Caco-2 (cell line): ENCODE measurements at regions not wholly inside any gene's neighbourhood (a gene's known extent, or its start where the extent isn't known, plus 50 kb on each side); places are given as distances from the start of the nearest gene placed in this dataset.

Experiments
- BruUV-seq: library from RNA; stranded (reverse); fragments of 400-500 nt; replicated peaks from 2 replicates; lab custom pipeline; 2021; lab: Mats Ljungman, UMichigan
- CTCF ChIA-PET: fragments of 300-600 bp; sonication (Branson Sonifier 250); formaldehyde crosslinking; loops from one replicate; lab custom pipeline; 2022; ENCODE audit warnings: antibody characterized with exemption; lab: Charles Lee
- POLR2A ChIA-PET: fragments of 300-600 bp; sonication (Branson Sonifier 250); formaldehyde crosslinking; loops from one replicate; lab custom pipeline; 2022; ENCODE audit warnings: antibody characterized with exemption; lab: Charles Lee
- DNase-seq, 2 experiments: peaks; one replicate each; pipeline versions ENCODE4 v3.0.0 to v3.0.0-alpha.2; 2020 to 2022
- H3K27me3 ChIP-seq: replicated peaks from 2 replicates; pipeline ENCODE4 v1.6.0; 2011; ENCODE audit warnings: low read length; ENCODE audit not compliant: control insufficient read depth, insufficient read depth
- H3K36me3 ChIP-seq: 2 replicates; pipeline ENCODE4 v1.5.1; 2011; ENCODE audit warnings: low read length; ENCODE audit not compliant: control insufficient read depth, insufficient read depth
- H3K4me1 ChIP-seq: fragments of 250-450 bp; sonication (Bioruptor Pico); 2 replicates; pipeline ENCODE4 v1.5.1; 2020; ENCODE audit warnings: mild to moderate bottlenecking
- H3K4me3 ChIP-seq: 2 replicates; pipeline ENCODE4 v1.5.1; 2011; ENCODE audit warnings: low read depth, mild to moderate bottlenecking, control low read depth, low read length
- H3K9me3 ChIP-seq: fragments of 250-450 bp; sonication (Bioruptor Pico); 2 replicates; pipeline ENCODE4 v1.5.1; 2020; ENCODE audit warnings: mild to moderate bottlenecking, moderate library complexity
- H3K27ac Mint-ChIP-seq: one replicate; pipeline ENCODE4 v1.8.0; 2022; ENCODE audit warnings: mixed read lengths; ENCODE audit not compliant: unreplicated experiment
- H3K27me3 Mint-ChIP-seq: one replicate; pipeline ENCODE4 v1.8.0; 2022; ENCODE audit warnings: mixed read lengths; ENCODE audit not compliant: insufficient read depth, unreplicated experiment
- H3K36me3 Mint-ChIP-seq: one replicate; pipeline ENCODE4 v1.8.0; 2022; ENCODE audit warnings: mild to moderate bottlenecking, mixed read lengths; ENCODE audit not compliant: insufficient read depth, unreplicated experiment
- H3K4me1 Mint-ChIP-seq: one replicate; pipeline ENCODE4 v1.8.0; 2022; ENCODE audit warnings: low read depth, mixed read lengths; ENCODE audit not compliant: unreplicated experiment
- H3K4me3 Mint-ChIP-seq: one replicate; pipeline ENCODE4 v1.8.0; 2022; ENCODE audit warnings: mild to moderate bottlenecking, moderate library complexity, mixed read lengths; ENCODE audit not compliant: unreplicated experiment
- H3K9me3 Mint-ChIP-seq: one replicate; pipeline ENCODE4 v1.8.0; 2022; ENCODE audit warnings: mixed read lengths; ENCODE audit not compliant: unreplicated experiment
- CTCF ChIP-seq, 2 experiments: fragments of 200-600 bp in 1 of 2; IDR thresholded peaks; 1 replicate in 1 of 2; 2 replicates in 1 of 2; pipeline versions ENCODE4 v1.5.1 to v1.8.0; 2011 to 2022; ENCODE audit warnings: antibody characterized with exemption in 1 of 2, control low read depth in 1 of 2, inconsistent platforms in 1 of 2, low read depth in 1 of 2, low read length in 1 of 2, mild to moderate bottlenecking in 1 of 2, moderate library complexity in 1 of 2; ENCODE audit not compliant: insufficient read depth in 1 of 2, severe bottlenecking in 1 of 2, unreplicated experiment in 1 of 2
- intact Hi-C: fragments of 100-400 bp; cut with micrococcal nuclease; formaldehyde crosslinking; loops from one replicate; pipeline ENCODE4 v1.10.0; 2022; ENCODE audit not compliant: unreplicated experiment

- intact Hi-C loops: no loop called here
- H3K27me3 ChIP-seq: no peaks in the 10 kb centered on the region
- no peaks in the 10 kb centered on the region for H3K36me3 ChIP-seq
- BruUV-seq: no TSS peak
- no peak overlapping the region for H3K4me3 ChIP-seq
- ChIA-PET CTCF (interaction anchor here (0.6 kb wide), 1 partner anchor 44 kb away, joined by 3 read pairs; no protein-coding TSS in a partner anchor), POLR2A (no interaction called here)
- no peak overlapping the region for H3K27ac Mint-ChIP-seq
- H3K4me1 ChIP-seq: peaks cover 14% of the 10 kb centered on the region
- H3K9me3 ChIP-seq: no peaks in the 10 kb centered on the region
- H3K4me1 Mint-ChIP-seq: peaks cover 26% of the 10 kb centered on the region
- peaks cover 5% of the 10 kb centered on the region for H3K36me3 Mint-ChIP-seq
- no peak for DNase-seq
- H3K4me3 Mint-ChIP-seq: no peak overlapping the region
- no peaks in the 10 kb centered on the region for H3K27me3 Mint-ChIP-seq
- H3K9me3 Mint-ChIP-seq: peaks cover 11% of the 10 kb centered on the region
- no peak for TF ChIP-seq CTCF (IDR thresholded peaks at IDR 0.05; ENCODE audit: insufficient read depth in 1 of 2, low read depth in 1 of 2, low read length in 1 of 2, severe bottlenecking in 1 of 2, unreplicated experiment in 1 of 2)
Measured at GRCh38 chr5:117204926-117205869, 630.6 kb upstream of the SEMA6A start.

- Histone ChIP-seq H3K4me1 (peaks cover 14% of the 10 kb centered on the region), H3K27me3 (no peaks in the 10 kb centered on the region), H3K36me3 (no peaks in the 10 kb centered on the region), H3K9me3 (no peaks in the 10 kb centered on the region), H3K4me3 (no peak overlapping the region)
- no TSS peak for BruUV-seq
- CTCF ChIA-PET: no interaction called here
- Mint-ChIP-seq H3K36me3 (peaks cover 2% of the 10 kb centered on the region), H3K27ac (no peak overlapping the region), H3K4me1 (peaks cover 26% of the 10 kb centered on the region), H3K9me3 (peaks cover 5% of the 10 kb centered on the region), H3K27me3 (no peaks in the 10 kb centered on the region), H3K4me3 (no peak overlapping the region)
- POLR2A ChIA-PET: no interaction called here
- intact Hi-C loops: no loop called here
- DNase-seq: no peak
- TF ChIP-seq CTCF (IDR thresholded peaks at IDR 0.05; ENCODE audit: insufficient read depth in 1 of 2, low read depth in 1 of 2, low read length in 1 of 2, severe bottlenecking in 1 of 2, unreplicated experiment in 1 of 2): no peak
Measured at GRCh38 chr5:117204404-117204803, 629.8 kb upstream of the SEMA6A start.

GRCh38 chr5:117203584-117203983 lies 629.0 kb upstream of the SEMA6A start:
- Histone ChIP-seq H3K36me3 (no peaks in the 10 kb centered on the region), H3K4me1 (peaks cover 14% of the 10 kb centered on the region), H3K9me3 (no peaks in the 10 kb centered on the region), H3K27me3 (no peaks in the 10 kb centered on the region), H3K4me3 (no peak overlapping the region)
- intact Hi-C loops: no loop called here
- CTCF ChIA-PET: no interaction called here
- POLR2A ChIA-PET: no interaction called here
- Mint-ChIP-seq H3K4me3 (no peak overlapping the region), H3K36me3 (no peaks in the 10 kb centered on the region), H3K27me3 (no peaks in the 10 kb centered on the region), H3K27ac (no peak overlapping the region), H3K9me3 (no peaks in the 10 kb centered on the region), H3K4me1 (peaks cover 26% of the 10 kb centered on the region)
- DNase-seq: no peak
- TF ChIP-seq CTCF (IDR thresholded peaks at IDR 0.05; ENCODE audit: insufficient read depth in 1 of 2, low read depth in 1 of 2, low read length in 1 of 2, severe bottlenecking in 1 of 2, unreplicated experiment in 1 of 2): no peak
- BruUV-seq: no TSS peak
